TTC549 (cell line): ENCODE measurements at regions not wholly inside any gene's neighbourhood (a gene's known extent, or its start where the extent isn't known, plus 50 kb on each side); places are given as distances from the start of the nearest gene placed in this dataset.

Experiments
- FAIRE-seq: peaks from 2 replicates; lab custom pipeline; 2012; peaks lifted over from hg19 to GRCh38; lab: Jason Lieb, UNC

GRCh38 chr5:116637149-116637740 is 62.6 kb upstream of the SEMA6A start:
- FAIRE-seq: no peak

DNA sequence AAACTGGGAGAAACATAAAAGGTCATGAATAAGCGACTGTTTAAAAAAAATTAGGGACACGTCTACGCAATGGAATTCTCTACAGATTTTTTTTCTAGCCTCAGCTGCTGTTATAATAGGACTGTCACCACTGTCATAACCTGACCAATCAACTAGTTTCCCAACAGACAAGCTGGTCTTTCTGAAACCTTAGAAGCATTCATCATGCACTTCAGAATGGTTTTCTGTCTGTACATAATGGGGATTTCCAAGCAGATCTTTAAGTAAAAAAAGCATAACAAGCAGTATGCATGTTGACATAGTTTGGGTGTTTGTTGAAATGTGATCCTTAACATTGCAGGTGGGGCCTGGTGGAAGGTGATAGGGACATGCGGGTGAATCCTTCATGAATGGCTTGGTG is 58.3 kb upstream of the SEMA6A start:
- no peak for FAIRE-seq

DNA sequence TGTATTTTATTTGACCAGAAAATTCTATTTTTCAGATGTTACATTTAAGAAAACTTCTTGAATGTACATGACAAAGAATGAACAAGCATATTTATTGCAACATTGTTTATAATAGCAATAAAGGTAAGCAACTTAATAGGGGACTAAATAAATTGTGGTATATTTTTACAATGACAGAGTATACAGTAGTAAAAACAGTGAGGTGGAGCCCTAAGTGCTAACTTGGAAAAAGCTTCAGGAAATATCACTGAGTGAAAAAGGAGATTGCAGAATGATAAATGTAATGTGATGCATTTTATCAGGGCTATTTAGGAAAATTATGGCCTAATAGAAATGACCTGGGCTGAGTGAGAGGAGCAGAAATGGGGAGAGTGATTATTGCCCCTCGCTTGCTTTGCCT is 56.5 kb upstream of the SEMA6A start:
- no peak for FAIRE-seq

- FAIRE-seq: no peak
These were observed 54.5 kb upstream of the SEMA6A start for GRCh38 chr5:116629168-116629567.

GRCh38 chr5:116626945-116627679 is 52.5 kb upstream of the SEMA6A start:
- no peak for FAIRE-seq

- FAIRE-seq: no peak
These were observed 51.7 kb upstream of the SEMA6A start for GRCh38 chr5:116626272-116626723.
